HG02610 (cell line): ENCODE measurements at regions not wholly inside any gene's neighbourhood (a gene's known extent, or its start where the extent isn't known, plus 50 kb on each side); places are given as distances from the start of the nearest gene placed in this dataset.

Experiments
- ATAC-seq: cut with Tn5 transposase; IDR thresholded peaks from one replicate; pipeline ENCODE4 v1.9.1; 2021; ENCODE audit warnings: mild to moderate bottlenecking, moderate library complexity; ENCODE audit not compliant: unreplicated experiment

DNA sequence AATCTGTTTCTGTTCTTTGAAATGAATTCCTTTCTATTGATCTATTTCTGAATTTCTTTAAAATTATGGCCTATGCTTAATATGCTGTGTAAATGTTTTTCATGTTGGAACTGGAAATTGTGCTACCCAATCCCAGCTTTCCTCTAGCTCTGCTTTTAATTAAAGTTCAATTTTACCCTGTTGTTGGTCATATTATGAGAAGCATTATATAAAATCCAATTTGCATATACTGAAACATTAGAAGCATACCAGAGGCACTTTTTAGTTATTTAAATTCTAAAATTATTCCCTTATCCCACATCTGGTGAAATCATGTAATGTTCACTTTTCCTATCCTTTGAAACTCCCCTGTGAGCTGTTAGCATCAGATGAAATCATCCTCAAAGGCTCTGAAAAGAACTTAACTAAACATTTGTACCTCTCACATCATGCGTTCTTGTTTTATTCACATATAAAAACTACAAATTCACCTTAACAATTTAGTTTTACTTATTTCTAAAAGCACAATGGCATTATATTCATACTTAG, 160.6 kb upstream of the COL21A1 start:
- ATAC-seq = no peak

GRCh38 chr6:56406276-56407269, 159.2 kb upstream of the COL21A1 start:
- peak; percentile 89 for ATAC-seq

DNA sequence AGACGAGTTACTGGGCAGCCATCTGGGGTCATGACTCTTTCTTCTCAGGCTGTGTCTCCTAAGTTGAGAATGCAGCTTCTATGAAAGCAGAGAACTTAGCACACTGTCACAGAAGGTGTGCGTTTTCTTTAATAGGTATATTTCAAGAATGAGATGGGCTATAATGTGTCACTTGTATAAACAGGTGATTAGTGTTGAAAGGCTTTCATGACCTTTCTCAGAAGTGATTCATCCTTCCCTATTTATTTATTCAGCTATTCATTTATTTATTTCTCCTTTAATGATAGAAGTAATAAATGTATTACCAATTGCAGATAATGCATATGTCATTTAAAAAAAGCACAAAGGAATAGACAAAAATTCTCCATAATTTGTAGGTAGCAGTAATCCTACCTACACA, 157.2 kb upstream of the COL21A1 start:
- no peak for ATAC-seq

GRCh38 chr6:56403745-56404144, 156.4 kb upstream of the COL21A1 start:
- ATAC-seq = no peak

DNA sequence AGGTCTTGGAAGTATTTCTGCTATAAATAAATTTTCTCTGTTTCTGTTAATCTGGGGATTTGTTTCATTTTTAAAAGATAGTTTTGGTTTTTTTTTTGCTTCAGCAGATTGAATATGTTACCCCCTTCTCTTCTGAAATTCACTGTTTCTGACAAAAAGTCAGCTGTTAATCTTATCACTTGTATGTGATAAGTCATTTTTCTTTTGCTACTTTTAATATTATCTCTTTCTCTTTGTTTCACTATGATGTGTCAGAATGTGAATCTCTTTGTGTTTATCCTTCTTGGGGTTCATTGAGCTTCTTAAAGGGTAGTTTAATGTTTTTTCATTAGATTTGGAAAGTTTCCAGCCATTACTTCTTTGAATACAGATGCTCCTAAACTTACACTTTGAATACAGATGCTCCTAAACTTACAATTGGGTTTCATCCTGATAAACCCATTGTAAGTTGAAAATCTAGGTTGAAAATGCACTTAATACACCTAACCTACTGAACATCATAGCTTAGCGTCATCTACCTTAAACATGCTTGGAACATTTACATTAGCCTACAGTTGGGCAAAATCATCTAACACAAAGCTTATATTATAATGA, 154.2 kb upstream of the COL21A1 start:
- no peak for ATAC-seq

DNA sequence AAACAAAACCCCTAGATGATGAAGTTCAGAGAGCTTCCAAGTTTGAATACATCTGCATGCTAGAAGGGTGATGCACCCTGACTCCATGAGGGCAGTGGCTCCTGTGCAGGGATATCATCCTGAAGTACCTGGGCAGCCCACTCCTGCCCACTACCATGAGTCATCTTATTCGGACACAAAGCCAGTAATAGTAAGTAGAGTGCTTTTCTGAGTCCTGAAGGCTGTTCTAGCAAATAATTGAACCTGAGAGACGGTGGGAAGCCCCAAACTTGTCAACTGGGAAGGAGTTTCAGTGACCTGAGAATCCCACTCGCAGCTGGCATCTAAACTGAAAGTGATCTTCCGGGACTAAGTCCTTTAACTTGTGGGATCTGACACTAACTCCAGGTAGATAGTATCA, 152.9 kb upstream of the COL21A1 start:
- ATAC-seq = no peak

DNA sequence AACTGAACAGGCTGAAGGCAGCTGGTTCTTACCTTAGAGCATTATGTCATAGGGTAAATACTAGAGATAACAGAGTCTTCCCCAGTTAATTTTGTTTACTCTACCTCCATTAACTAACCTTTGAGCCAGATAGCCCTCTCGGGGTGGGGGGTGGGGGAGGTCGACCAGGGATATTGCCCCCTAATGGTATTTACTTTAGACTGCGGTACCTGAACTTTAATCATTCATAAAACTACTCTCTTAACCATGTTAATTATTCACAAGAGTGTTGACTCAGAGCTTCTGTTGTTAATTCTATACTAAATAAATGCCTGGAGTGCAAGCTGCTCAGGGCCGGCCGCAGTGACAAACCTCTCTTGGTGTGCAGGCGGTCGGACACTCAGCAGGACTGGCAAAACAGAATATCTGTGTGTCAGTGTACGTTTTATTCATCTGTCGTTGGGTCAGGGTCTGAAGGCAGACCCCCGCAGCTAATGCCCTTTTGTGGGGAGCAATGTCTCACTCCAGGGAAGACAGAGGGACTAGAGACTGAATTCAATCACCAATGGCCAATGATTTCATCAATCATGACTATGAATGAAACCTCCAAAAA, 152.4 kb upstream of the COL21A1 start:
- ATAC-seq = no peak

DNA sequence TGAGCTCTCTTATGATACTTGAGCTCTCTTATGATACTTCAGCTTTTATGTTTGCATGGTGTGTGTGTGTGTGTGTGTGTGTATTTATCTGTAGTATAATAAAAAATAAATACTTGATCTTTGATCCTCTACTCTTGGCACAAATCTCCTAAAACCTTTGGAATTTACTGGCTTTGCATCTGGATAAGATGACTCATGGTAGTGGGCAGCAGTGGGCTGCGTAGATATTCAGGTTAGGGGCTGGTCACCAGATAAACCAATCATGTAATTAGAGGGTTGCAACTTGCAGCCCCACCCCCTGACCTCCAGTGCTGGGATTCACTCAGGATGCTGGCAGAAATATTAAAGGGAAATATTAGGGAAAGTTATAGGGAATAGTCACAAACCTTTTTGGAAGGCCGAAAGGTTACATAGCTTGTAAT, 151.9 kb upstream of the COL21A1 start:
- no peak for ATAC-seq

DNA sequence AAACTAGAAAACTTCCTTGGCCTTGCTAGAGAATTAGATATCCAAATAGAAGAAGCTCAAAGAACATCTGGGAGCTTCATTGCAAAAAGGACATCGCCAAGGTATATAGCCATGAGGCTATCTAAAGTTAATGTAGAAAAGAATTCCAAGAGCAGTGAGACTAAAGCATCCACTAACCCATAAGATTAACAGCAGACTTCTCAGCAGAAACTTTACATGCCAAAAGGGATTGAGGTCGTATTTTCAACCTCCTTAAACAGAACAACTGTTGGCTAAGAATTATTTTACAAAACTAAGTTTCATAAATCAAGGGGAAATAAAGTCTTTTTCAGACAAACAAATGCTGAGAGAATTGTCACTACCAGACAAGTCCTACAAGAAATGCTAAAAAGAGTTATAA, 149.1 kb upstream of the COL21A1 start:
- ATAC-seq = no peak

- ATAC-seq = no peak
These were observed 146.5 kb upstream of the COL21A1 start for GRCh38 chr6:56393615-56394612.

GRCh38 chr6:56388415-56388755, 141.0 kb upstream of the COL21A1 start:
- no peak for ATAC-seq

DNA sequence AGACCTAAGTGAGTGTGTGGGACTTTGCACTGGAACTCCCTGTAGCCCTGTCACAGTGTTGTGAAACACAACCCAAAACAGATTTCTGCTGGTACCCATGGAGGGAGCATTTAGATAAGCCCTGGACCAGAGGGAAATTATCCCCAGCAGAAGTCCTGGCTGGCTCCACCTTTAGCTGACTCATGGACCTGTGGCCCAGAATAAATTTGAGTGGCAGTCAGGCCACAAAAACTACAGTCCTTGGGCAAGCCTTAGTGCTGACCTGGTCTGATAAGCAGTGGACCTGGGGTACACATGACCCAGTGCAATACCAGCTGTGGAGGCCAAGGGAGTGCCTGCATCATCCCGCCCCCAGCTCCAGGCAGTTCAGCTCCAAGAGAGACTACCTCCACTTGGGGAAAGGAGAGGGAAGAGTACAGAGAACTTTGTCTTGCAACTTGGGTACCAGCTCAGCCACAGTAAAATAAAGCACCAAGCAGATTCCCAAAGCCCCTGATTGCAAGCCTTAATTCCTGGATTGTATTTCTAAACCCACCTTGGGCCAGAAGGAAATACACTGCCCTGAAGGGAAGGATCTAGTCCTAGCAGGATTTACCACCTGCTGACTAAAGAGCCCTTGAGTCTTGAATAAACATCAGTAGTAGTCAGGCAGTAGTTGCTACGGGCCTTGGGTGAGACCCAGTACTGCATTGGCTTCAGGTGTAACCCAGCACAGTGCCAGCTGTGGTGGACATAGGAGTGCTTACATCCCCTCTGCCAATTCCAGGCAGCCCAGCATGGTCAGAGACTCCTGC, 140.4 kb upstream of the COL21A1 start:
- no peak for ATAC-seq

GRCh38 chr6:56386717-56387116, 139.3 kb upstream of the COL21A1 start:
- no peak for ATAC-seq

DNA sequence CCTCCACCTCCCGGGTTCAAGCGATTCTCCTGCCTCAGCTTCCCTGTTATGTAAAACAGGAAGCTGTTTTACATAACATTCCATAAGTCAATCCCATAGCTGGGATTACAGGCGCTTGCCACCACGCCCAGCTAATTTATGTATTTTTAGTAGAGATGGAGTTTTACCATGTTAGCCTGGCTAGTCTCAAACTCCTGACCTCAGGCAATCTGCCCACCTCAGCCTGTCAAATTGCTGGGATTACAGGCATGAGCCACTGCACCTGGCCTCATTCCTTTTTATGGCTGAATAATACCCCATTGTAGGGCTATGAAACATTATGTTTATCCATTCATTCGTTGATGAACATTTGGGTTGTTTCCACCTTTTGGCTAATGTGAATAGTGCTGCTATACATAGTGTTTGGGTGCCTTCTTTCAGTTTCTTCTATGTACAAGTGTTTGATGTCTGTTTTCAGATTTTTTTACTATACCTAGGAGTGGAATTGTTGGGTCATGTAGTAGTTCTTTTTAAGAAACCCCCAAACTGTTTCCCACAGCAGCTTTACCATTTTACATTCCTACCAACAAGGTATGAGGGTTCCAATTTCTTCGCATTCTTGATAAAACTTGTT, 138.7 kb upstream of the COL21A1 start:
- no peak for ATAC-seq

DNA sequence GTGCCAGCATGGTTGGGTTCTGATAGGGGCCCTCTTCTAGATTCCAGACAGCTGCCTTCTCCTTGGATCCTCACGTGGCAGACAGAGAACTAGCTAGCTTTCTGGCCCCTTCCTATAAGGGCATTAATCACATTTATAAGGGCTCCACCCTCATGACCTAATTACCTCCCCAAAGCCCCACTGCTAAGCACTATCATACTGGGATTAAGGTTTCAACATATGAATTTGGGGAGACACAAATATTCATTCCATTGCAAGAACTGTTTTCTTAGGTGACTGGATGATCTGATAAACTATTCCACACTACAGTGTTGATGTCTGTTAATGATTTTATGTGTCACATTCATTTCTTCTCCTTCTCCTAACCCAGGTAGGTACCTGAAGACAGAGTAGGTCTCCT, 135.8 kb upstream of the COL21A1 start:
- no peak for ATAC-seq

DNA sequence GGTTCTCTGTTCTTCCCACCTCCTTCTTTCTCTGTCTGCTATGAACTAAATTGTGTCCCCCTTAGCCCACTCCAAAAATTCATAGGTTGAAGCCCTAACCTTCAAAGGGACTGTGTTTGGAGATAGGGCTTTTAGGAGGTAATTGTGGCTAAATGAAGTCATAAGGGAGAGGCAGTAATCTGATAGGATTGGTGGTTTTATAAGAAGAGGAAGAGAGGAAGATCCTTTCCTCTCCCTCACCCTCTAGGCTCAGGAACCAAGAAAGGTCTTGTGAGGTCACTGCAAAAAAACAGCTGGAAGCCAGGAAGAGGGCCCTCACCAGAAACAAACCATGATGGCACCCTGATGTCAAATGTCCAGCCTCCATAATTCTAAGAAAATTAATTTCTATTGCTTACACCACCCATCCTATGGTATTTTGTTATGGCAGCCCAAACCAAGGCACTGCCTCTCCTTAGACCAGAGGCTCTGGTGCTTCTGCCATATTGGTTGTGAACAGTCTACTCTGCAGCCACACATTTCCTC, 135.1 kb upstream of the COL21A1 start:
- no peak for ATAC-seq

- ATAC-seq = no peak
These were observed 134.4 kb upstream of the COL21A1 start for GRCh38 chr6:56381801-56382251.

- no peak for ATAC-seq
These were observed 133.1 kb upstream of the COL21A1 start for GRCh38 chr6:56380476-56380875.
